ENCODE measurements at regions not wholly inside any gene's neighbourhood (a gene's known extent, or its start where the extent isn't known, plus 50 kb on each side); places are given as distances from the start of the nearest gene placed in this dataset.
"Not testable (repeated sequence)": the region's sequence is repeated elsewhere in the genome, so short reads cannot be mapped to it uniquely, and the experiment has no call there.

GRCh38 chr10:45056806-45057205 is 56.1 kb downstream of the ZNF22 start:
- DNase-seq (ENCODE audit: low spot score): not testable (repeated sequence)

DNA sequence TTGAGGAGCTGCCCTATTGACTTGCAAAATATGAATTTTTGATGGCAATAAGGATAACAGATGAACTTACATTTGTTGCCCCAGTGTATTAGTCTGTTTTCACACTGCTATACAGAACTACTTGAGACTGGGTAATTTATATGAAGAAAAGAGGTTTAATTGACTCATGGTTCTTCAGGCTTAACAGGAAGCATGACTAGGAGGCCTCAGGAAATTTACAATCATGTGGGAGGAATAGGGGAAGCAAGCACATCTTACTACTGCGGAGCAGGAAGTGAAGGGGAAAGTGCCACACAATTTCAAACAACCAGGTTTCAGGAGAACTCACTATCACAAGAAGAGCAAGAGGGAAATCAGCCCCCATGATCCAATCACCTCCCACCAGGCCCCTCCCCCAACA is 57.9 kb downstream of the ZNF22 start:
- no peak for DNase-seq (ENCODE audit: low spot score)

GRCh38 chr10:45058992-45059561 is 58.4 kb downstream of the ZNF22 start:
- DNase-seq (ENCODE audit: low spot score): no peak

DNA sequence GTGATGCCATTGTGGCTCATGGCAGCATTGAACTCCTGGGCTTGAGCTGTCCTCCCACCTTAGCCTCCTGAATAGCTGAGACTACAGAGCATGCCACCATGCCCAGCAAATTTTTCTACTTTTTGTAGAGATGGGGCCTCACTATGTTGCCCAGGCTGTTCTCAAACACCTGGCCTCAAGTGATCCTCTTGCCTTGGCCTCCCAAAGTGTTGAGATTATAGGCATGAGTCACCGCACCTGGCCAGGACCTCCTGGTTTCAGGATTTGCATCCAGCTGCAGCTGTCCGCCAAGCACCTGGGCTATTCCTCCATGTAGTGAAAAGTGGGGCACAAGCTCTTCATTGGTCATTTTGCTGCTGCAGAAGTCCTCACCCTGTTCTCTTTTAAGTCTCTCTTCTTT is 58.9 kb downstream of the ZNF22 start:
- no peak for DNase-seq (ENCODE audit: low spot score)

- DNase-seq (ENCODE audit: low spot score): no peak
Observed at GRCh38 chr10:45061982-45062381, 61.3 kb downstream of the ZNF22 start.

DNA sequence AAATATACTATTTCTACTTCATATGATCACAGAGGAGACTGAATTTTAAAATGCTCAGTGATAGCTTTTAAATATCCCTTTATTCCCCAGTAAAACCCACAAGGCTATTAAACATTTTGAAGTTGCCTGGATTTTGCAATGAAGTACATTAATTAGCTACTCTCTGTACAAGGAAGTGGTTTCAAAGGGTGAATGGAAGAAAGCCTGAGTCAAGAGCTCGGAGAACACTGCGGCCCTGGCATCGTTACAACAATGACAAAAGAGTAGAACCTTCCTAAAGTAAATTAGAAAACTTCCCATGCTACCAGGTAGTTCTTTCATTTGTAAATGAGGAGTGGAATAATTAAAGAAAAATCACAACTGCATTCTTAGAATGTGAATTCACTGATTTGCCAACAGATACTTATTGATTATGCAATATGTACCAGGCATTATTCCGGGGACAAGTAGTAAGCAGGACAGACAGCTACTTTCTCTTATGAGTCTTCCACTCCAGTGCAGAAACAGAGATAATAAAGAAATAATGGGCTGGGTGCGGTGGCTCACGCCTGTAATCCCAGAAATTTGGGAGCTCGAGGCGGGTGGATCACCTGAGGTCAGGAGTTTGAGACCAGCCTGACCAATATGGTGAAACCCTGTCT is 63.0 kb downstream of the ZNF22 start:
- DNase-seq (ENCODE audit: low spot score): no peak

DNA sequence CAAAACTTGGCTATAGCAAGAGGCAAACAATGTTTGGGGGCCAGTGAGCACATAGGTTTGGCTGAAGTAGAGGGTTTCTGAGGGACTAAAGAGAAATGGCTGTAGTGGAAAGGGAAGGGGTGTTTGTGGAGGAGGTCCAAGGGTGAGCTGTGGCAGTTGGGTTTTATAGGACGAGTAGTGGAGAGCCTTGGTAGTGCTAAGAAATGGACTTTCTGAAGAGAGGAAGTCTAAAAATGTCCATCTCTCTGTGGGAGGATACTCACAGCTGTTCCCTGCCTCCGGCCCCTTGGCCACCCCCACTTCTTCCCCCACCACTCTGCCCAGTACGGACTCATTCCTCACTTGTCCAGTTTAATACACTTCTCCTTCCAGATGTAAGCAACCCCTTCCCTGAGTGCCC is 64.3 kb downstream of the ZNF22 start:
- DNase-seq (ENCODE audit: low spot score): no peak

GRCh38 chr10:45071043-45071813 is 70.5 kb downstream of the ZNF22 start:
- DNase-seq (ENCODE audit: low spot score): no peak

DNA sequence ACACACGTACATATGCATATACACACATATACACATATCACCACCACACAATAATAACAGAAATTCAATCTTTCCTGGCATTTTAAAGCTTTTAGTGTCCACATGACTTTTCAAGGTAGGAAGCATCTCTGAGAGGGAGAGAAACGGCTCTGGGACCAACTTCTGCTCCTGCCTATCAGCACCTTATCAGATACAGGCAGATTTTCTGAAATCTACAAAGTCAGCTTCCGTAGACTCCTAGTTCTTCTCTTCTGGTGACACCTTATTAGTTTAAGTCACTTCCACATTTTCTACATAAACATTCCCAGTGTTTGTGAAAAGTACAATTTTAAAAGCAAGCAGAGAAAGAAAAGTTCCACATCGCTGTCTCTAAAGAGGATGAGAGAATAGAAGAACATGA is 74.5 kb downstream of the ZNF22 start:
- DNase-seq (ENCODE audit: low spot score): no peak

GRCh38 chr10:45075826-45076380 is 75.2 kb downstream of the ZNF22 start:
- no peak for DNase-seq (ENCODE audit: low spot score)

DNA sequence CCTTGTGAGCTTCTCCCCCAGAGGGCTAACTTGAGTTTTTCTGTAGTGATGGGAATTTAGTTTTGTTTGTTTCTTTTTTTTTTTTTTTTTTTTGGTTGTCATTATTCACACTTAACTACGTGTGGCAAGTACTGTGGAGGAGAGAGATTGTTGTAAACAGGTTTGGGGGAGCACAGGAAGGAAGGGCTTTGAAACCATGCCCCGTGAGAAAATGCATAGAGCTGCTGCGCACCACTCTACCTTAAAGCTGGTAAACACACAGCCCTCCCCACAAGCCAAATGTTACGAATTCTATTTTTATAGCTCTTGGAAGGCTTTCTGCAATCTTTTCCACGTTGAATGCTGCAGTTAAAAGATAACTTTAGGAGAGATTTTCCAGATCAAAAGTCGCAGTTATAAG is 76.2 kb downstream of the ZNF22 start:
- no peak for DNase-seq (ENCODE audit: low spot score)

DNA sequence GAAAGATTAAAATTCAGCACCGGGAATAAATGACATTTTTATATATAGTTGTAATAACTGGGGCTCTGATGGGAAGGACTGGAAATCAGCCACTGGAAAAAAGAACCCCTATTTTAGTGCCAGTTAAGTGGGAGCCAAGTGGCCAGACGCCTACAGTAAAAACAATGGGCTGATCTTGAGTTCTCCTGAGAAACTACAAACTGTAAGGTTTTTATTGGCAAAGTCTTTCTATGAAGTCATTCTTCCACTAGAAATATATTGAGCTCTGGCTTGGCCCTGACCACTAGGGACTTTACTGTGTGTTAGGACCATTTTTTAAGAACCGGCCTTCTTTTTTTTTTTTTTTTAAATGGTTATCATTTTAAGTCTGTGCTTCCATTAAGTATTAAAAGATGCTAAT is 79.6 kb downstream of the ZNF22 start:
- DNase-seq (ENCODE audit: low spot score): no peak

DNA sequence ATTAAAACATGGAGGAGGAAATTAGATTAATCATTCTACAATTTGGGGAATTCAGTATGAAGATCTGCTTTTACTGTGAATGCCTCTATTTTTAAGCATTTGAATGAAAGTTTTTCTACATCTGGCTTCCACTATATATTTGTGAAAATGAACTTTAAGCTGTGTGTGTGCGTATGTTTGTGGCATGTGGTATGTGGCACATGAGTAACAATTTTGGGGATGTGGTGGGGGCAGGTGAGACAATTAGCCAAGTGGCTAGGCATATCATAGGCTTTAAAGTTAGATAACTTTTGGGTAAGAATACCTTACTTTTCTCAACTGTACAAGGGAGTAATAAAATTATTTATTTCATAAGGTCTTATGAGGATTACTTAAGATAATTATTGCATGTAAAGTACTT is 81.5 kb downstream of the ZNF22 start:
- DNase-seq (ENCODE audit: low spot score): no peak

GRCh38 chr10:45091968-45092367 is 91.2 kb downstream of the ZNF22 start:
- DNase-seq (ENCODE audit: low spot score): no peak

DNA sequence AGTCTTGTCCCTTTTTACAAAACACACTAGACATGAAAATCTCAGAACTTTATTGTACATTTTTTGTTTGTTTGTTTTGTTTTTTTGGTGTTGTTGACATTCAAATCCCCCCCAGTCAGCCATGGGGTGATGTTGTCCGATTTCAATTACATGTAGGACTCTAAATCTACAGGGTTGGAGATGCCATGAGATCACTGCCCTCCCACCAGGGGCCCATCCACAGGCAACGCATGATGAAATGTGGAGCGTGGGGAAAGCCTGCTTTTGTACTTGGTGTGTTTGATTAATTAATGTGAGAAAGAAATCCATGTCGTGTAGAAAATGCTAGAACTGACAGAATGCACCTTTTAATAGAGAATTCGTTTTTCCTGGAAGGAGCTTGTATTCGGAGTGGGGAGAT is 93.2 kb downstream of the ZNF22 start:
- DNase-seq (ENCODE audit: low spot score): no peak

GRCh38 chr10:45095286-45095685 is 94.6 kb downstream of the ZNF22 start:
- DNase-seq (ENCODE audit: low spot score): no peak

GRCh38 chr10:45096001-45096400 is 95.3 kb downstream of the ZNF22 start:
- no peak for DNase-seq (ENCODE audit: low spot score)

DNA sequence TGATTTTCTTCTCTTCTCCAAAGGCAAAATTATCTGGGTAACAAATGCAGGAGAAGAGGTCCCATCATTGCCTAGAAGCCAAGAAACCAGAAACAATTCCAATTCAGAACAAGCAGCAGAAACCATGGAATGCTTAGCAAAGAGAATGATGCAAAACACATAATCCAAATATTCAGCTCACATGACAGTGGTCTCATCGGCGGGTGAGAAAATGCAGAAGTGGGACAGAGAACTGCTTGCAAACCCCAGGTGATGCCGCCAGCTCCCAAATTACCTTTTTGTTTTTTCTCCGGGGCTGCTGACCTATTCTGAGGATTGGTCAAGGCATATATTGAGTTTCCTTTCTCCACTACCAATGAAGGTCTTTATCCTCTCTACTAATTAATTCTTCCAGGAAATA is 99.7 kb downstream of the ZNF22 start:
- no peak for DNase-seq (ENCODE audit: low spot score)

- no peak for DNase-seq (ENCODE audit: low spot score)
Observed at GRCh38 chr10:45104674-45105073, 104.0 kb downstream of the ZNF22 start.

DNA sequence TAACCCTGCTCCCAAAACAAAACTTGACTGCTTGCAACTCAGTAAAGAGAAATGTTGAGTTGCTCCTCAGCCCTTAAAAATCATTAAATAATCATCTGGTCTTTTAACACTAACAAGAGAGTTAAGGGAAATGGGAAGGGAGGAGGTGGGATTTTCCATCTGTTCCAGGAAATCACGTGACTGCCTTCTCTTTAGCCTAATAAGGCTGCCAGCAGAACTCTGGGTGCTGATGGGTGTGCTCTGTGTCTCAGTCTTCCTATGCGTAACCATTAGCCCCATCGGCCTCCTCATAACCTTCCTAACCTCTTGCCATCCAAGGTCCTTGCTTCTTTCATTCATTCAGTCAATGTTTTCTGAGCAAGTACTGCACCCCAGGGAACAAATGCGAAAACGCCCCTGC is 104.6 kb downstream of the ZNF22 start:
- not testable (repeated sequence) for DNase-seq (ENCODE audit: low spot score)

DNA sequence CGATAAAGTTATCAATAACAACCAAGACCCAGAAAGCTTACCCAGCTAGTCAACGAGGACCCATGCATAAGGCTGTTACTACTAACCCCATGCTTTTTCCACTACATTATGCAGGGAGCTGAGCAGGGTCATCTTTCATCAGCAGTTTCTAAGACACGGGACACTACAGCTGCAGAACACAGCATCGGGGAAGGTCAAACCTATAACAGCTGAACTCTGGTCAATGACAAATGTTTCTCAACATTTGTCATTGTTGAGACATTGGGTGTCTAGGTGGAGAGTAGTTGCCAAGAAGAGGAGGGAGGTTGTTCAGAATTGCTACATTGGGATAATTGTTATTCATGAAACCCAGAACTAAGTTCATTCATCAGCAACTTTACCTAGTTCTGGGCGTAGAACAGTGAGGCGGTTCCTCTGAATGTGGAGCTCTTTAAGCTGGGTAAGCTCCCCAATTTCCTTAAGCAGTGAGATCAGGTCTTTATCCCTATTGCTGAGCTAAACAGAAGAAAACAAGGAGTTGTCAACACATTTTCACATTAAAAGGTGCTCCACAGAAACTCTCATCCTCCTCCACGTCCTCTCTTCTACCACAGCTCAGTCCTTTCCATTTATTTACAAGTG is 105.6 kb downstream of the ZNF22 start:
- no peak for DNase-seq (ENCODE audit: low spot score)

GRCh38 chr10:45111509-45111908 is 110.8 kb downstream of the ZNF22 start:
- no peak for DNase-seq (ENCODE audit: low spot score)

DNA sequence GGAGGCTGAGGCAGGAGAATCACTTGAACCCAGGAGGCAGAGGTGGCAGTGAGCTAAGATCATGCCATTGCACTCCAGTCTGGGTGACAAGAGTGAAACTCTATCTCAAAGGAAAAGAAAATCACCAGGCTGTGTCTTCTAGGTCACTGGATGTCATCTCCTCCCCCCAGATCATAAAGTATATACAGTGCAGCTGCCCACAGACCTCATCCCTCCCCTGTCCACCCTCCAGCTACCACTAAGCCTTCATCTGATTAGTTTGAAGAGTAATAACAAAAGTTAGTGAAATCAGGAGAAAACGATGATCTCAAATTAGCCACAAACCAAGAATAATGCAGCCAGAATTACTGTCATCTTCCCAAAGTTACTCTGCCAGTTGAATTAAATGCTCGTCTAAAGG is 117.2 kb downstream of the ZNF22 start:
- DNase-seq (ENCODE audit: low spot score): not testable (repeated sequence)
